Neural cell (in vitro differentiated cells): ENCODE measurements at regions not wholly inside any gene's neighbourhood (a gene's known extent, or its start where the extent isn't known, plus 50 kb on each side); places are given as distances from the start of the nearest gene placed in this dataset.

ENCODE experiments used
- EZH2 ChIP-seq: fragments of 200-600, 300-800 bp; shearing (Covaris generic), sonication (generic); IDR thresholded peaks from 2 replicates; pipeline ENCODE4 v1.6.1; 2014; ENCODE audit warnings: antibody characterized with exemption, low read length, borderline replicate concordance, mild to moderate bottlenecking; ENCODE audit not compliant: insufficient read depth, poor library complexity, severe bottlenecking
- MXI1 ChIP-seq: fragments of 450-650 bp; conservative IDR thresholded peaks from 2 replicates; pipeline ENCODE4 v1.6.1; 2014; ENCODE audit warnings: antibody characterized with exemption, mild to moderate bottlenecking; ENCODE audit not compliant: poor library complexity, severe bottlenecking
- POLR2AphosphoS5 ChIP-seq: IDR thresholded peaks from 2 replicates; pipeline ENCODE4 v1.6.1; 2012

DNA sequence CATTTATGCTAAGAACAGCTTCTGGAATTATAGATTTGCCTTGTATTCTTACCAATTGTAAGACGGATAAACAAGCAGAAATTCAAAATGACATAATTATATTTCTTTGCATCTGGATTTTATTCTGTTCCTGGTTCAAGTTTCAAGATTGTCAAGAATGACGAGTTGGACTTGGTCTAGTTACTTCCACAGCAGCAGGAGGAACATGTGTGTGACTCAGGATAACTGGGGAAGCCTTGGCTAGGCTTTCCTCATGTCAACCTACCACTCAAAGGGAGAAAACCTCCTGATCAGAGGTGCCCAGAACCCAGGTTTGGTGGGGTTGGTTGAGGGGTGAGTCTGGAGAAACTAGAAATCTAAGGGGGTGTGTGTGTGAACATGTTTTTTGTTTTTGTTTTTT, 259.7 kb downstream of the SOX2 start:
- TF ChIP-seq MXI1 (no peak), POLR2AphosphoS5 (no peak), EZH2 (no peak)
